Neural cell (in vitro differentiated cells): ENCODE measurements at regions not wholly inside any gene's neighbourhood (a gene's known extent, or its start where the extent isn't known, plus 50 kb on each side); places are given as distances from the start of the nearest gene placed in this dataset.

Source experiments
- H2AFZ ChIP-seq: fragments of 200-600, 300-800 bp; sonication (generic), shearing (Covaris generic); 2 replicates; pipeline ENCODE4 v1.6.0; 2014; ENCODE audit warnings: low read depth, mild to moderate bottlenecking, antibody characterized with exemption, low read length, moderate library complexity
- H3F3A ChIP-seq: fragments of 200-600 bp; shearing (Covaris generic); 2 replicates; pipeline ENCODE4 v1.6.1; 2016; ENCODE audit warnings: mild to moderate bottlenecking, moderate library complexity, mixed read lengths, antibody characterized with exemption, low read length; ENCODE audit not compliant: insufficient read depth, poor library complexity, severe bottlenecking
- H3K27ac ChIP-seq: fragments of 200-600, 300-800 bp; sonication (generic), shearing (Covaris generic); 2 replicates; pipeline ENCODE4 v1.5.1; 2014; ENCODE audit warnings: mild to moderate bottlenecking, low read length, moderate library complexity
- H3K27me3 ChIP-seq: fragments of 300-800, 200-600 bp; sonication (generic), shearing (Covaris generic); 2 replicates; pipeline ENCODE4 v1.6.0; 2014; ENCODE audit warnings: mild to moderate bottlenecking, low read depth, low read length, moderate library complexity; ENCODE audit not compliant: insufficient read depth
- H3K36me3 ChIP-seq: fragments of 300-800, 200-600 bp; sonication (generic), shearing (Covaris generic); 2 replicates; pipeline ENCODE4 v1.5.1; 2014; ENCODE audit warnings: mild to moderate bottlenecking, antibody characterized with exemption, low read length, moderate library complexity; ENCODE audit not compliant: insufficient read depth
- H3K4me2 ChIP-seq: fragments of 300-800, 200-600 bp; sonication (generic), shearing (Covaris generic); 2 replicates; pipeline ENCODE4 v1.6.0; 2014; ENCODE audit warnings: mild to moderate bottlenecking, low read length
- H3K4me3 ChIP-seq: fragments of 300-800, 200-600 bp; sonication (generic), shearing (Covaris generic); 2 replicates; pipeline ENCODE4 v1.5.1; 2014; ENCODE audit warnings: mild to moderate bottlenecking, low read length, moderate library complexity
- H3K79me2 ChIP-seq: fragments of 200-600 bp; shearing (Covaris generic); replicated peaks from 2 replicates; pipeline ENCODE4 v1.6.0; 2014; ENCODE audit warnings: mild to moderate bottlenecking, low read length, moderate library complexity; ENCODE audit not compliant: insufficient read depth
- H3K9ac ChIP-seq: fragments of 300-800, 200-600 bp; sonication (generic), shearing (Covaris generic); 2 replicates; pipeline ENCODE4 v1.6.1; 2016; ENCODE audit warnings: mild to moderate bottlenecking, low read length, mixed read lengths
- H3K9me2 ChIP-seq: fragments of 200-600 bp; shearing (Covaris generic); 2 replicates; pipeline ENCODE4 v1.6.1; 2016; ENCODE audit warnings: mild to moderate bottlenecking, low read length, mixed read lengths; ENCODE audit not compliant: insufficient read depth
- H3K9me3 ChIP-seq: fragments of 200-600, 300-800 bp; sonication (generic), shearing (Covaris generic); 2 replicates; pipeline ENCODE4 v1.6.1; 2016; ENCODE audit warnings: mild to moderate bottlenecking, mixed run types, low read length, moderate library complexity, mixed read lengths
- H4K20me1 ChIP-seq: fragments of 200-600 bp; shearing (Covaris generic); 2 replicates; pipeline ENCODE4 v1.6.1; 2016; ENCODE audit warnings: mild to moderate bottlenecking, mixed run types; ENCODE audit not compliant: insufficient read depth
- CTCF ChIP-seq: fragments of 450-650 bp; IDR thresholded peaks from 2 replicates; pipeline ENCODE4 v1.5.1; 2014; ENCODE audit warnings: antibody characterized with exemption, mild to moderate bottlenecking, moderate library complexity; ENCODE audit not compliant: poor library complexity, severe bottlenecking
- EP300 ChIP-seq: fragments of 450-650 bp; conservative IDR thresholded peaks from 2 replicates; pipeline ENCODE4 v1.6.1; 2014; ENCODE audit warnings: antibody characterized with exemption, mild to moderate bottlenecking, moderate library complexity; ENCODE audit not compliant: poor library complexity, severe bottlenecking
- EZH2 ChIP-seq: fragments of 200-600, 300-800 bp; shearing (Covaris generic), sonication (generic); IDR thresholded peaks from 2 replicates; pipeline ENCODE4 v1.6.1; 2014; ENCODE audit warnings: antibody characterized with exemption, low read length, borderline replicate concordance, mild to moderate bottlenecking; ENCODE audit not compliant: insufficient read depth, poor library complexity, severe bottlenecking
- MXI1 ChIP-seq: fragments of 450-650 bp; conservative IDR thresholded peaks from 2 replicates; pipeline ENCODE4 v1.6.1; 2014; ENCODE audit warnings: antibody characterized with exemption, mild to moderate bottlenecking; ENCODE audit not compliant: poor library complexity, severe bottlenecking
- POLR2AphosphoS5 ChIP-seq: IDR thresholded peaks from 2 replicates; pipeline ENCODE4 v1.6.1; 2012
- RAD21 ChIP-seq: fragments of 450-650 bp; conservative IDR thresholded peaks from 2 replicates; pipeline ENCODE4 v1.6.1; 2014; ENCODE audit warnings: antibody characterized with exemption, mild to moderate bottlenecking, moderate library complexity
- REST ChIP-seq: IDR thresholded peaks from 2 replicates; pipeline ENCODE4 v1.6.1; 2012; ENCODE audit warnings: borderline replicate concordance
- SMC3 ChIP-seq: fragments of 450-650 bp; conservative IDR thresholded peaks from 2 replicates; pipeline ENCODE4 v1.6.1; 2014; ENCODE audit warnings: antibody characterized with exemption, mild to moderate bottlenecking, moderate library complexity; ENCODE audit not compliant: poor library complexity
- TAF1 ChIP-seq: IDR thresholded peaks from 2 replicates; pipeline ENCODE4 v1.6.1; 2012; ENCODE audit warnings: low read depth

- Histone ChIP-seq H3K9ac (no peak overlapping the region), H3K4me3 (no peak overlapping the region), H3K27ac (no peak overlapping the region), H3F3A (no peaks in the 10 kb centered on the region), H3K27me3 (no peaks in the 10 kb centered on the region), H3K79me2 (no peaks in the 10 kb centered on the region), H4K20me1 (no peaks in the 10 kb centered on the region), H2AFZ (no peak overlapping the region), H3K36me3 (no peaks in the 10 kb centered on the region), H3K4me2 (no peak overlapping the region), H3K9me3 (no peaks in the 10 kb centered on the region), H3K9me2 (no peaks in the 10 kb centered on the region)
- TF ChIP-seq RAD21, result no peak
- TF ChIP-seq CTCF, result no peak
- TF ChIP-seq EZH2, result no peak
- TF ChIP-seq MXI1, result no peak
- TF ChIP-seq REST, result no peak
- TF ChIP-seq TAF1, result no peak
- no peak for TF ChIP-seq POLR2AphosphoS5
- TF ChIP-seq SMC3, result no peak
- no peak for TF ChIP-seq EP300
These were observed 104.0 kb downstream of the NIBAN1 start for GRCh38 chr1:184870319-184870718.

GRCh38 chr1:184867866-184868689 is 106.2 kb downstream of the NIBAN1 start:
- H3K27ac ChIP-seq, result no peak overlapping the region
- H3K27me3 ChIP-seq, result no peaks in the 10 kb centered on the region
- H3K4me3 ChIP-seq, result no peak overlapping the region
- H3K79me2 ChIP-seq, result no peaks in the 10 kb centered on the region
- TF ChIP-seq SMC3 (no peak), EZH2 (no peak), CTCF (no peak), EP300 (no peak), MXI1 (no peak), TAF1 (no peak), POLR2AphosphoS5 (no peak), RAD21 (no peak), REST (no peak)
- no peaks in the 10 kb centered on the region for H3K9me2 ChIP-seq
- no peak overlapping the region for H3K4me2 ChIP-seq
- H4K20me1 ChIP-seq, result no peaks in the 10 kb centered on the region
- no peaks in the 10 kb centered on the region for H3K9me3 ChIP-seq
- no peaks in the 10 kb centered on the region for H3K36me3 ChIP-seq
- H3K9ac ChIP-seq, result no peak overlapping the region
- H3F3A ChIP-seq, result no peaks in the 10 kb centered on the region
- H2AFZ ChIP-seq, result no peak overlapping the region
